GM23338 (cell line): ENCODE measurements at regions not wholly inside any gene's neighbourhood (a gene's known extent, or its start where the extent isn't known, plus 50 kb on each side); places are given as distances from the start of the nearest gene placed in this dataset.

Experiments
- ATAC-seq: fragments of 200-7000 bp; cut with Tn5 transposase; 3 replicates; pipeline ENCODE4 v1.9.1; 2020
- DNase-seq: peaks from one replicate; pipeline ENCODE4 v3.0.0-alpha.2; 2015; ENCODE audit warnings: low spot score
- H2AFZ ChIP-seq: fragments of 200-600 bp; sonication (generic); 2 replicates; pipeline ENCODE4 v1.8.0; 2016; ENCODE audit warnings: antibody characterized with exemption, mild to moderate bottlenecking, moderate library complexity
- H3F3A ChIP-seq: fragments of 200-600 bp; sonication (generic); replicated peaks from 2 replicates; pipeline ENCODE4 v1.8.0; 2017; ENCODE audit warnings: antibody characterized with exemption, mixed run types, low read depth
- H3K27ac ChIP-seq: fragments of 200-600 bp; sonication (generic); 2 replicates; pipeline ENCODE4 v1.6.1; 2016; ENCODE audit warnings: low read depth
- H3K27me3 ChIP-seq: fragments of 200-600 bp; sonication (generic); 2 replicates; pipeline ENCODE4 v1.8.0; 2016; ENCODE audit warnings: mild to moderate bottlenecking, mixed run types, moderate library complexity; ENCODE audit not compliant: insufficient read depth
- H3K36me3 ChIP-seq: fragments of 200-600 bp; sonication (generic); 2 replicates; pipeline ENCODE4 v1.8.0; 2016; ENCODE audit warnings: mild to moderate bottlenecking; ENCODE audit not compliant: insufficient read depth
- H3K4me1 ChIP-seq: fragments of 200-600 bp; sonication (generic); 2 replicates; pipeline ENCODE4 v1.8.0; 2016; ENCODE audit warnings: mild to moderate bottlenecking, moderate library complexity; ENCODE audit not compliant: insufficient read depth
- H3K4me2 ChIP-seq: fragments of 200-600 bp; sonication (generic); 2 replicates; pipeline ENCODE4 v1.7.1; 2017; ENCODE audit warnings: mixed run types
- H3K4me3 ChIP-seq: fragments of 200-600 bp; sonication (generic); 2 replicates; pipeline ENCODE4 v1.6.1; 2016; ENCODE audit warnings: mixed run types
- H3K79me2 ChIP-seq: fragments of 200-600 bp; sonication (generic); replicated peaks from 2 replicates; pipeline ENCODE4 v1.8.0; 2017; ENCODE audit warnings: mild to moderate bottlenecking; ENCODE audit not compliant: insufficient read depth
- H3K9me2 ChIP-seq: fragments of 200-600 bp; sonication (generic); 2 replicates; pipeline ENCODE4 v1.8.0; 2017; ENCODE audit not compliant: insufficient read depth
- H4K20me1 ChIP-seq: fragments of 200-600 bp; sonication (generic); replicated peaks from 2 replicates; pipeline ENCODE4 v1.8.0; 2017; ENCODE audit warnings: mild to moderate bottlenecking; ENCODE audit not compliant: insufficient read depth
- H3K27ac Mint-ChIP-seq: 2 replicates; pipeline ENCODE4 v1.8.0; 2020; ENCODE audit warnings: inconsistent platforms, mild to moderate bottlenecking, moderate library complexity, mixed read lengths
- H3K27me3 Mint-ChIP-seq: 3 replicates; pipeline ENCODE4 v1.8.0; 2022; ENCODE audit warnings: low read depth, mild to moderate bottlenecking, moderate library complexity, mixed read lengths, inconsistent platforms; ENCODE audit not compliant: insufficient read depth, poor library complexity
- H3K36me3 Mint-ChIP-seq: 3 replicates; pipeline ENCODE4 v1.8.0; 2021; ENCODE audit warnings: low read depth, mild to moderate bottlenecking, inconsistent platforms, moderate library complexity, mixed read lengths
- H3K4me1 Mint-ChIP-seq: 3 replicates; pipeline ENCODE4 v1.8.0; 2020; ENCODE audit warnings: mild to moderate bottlenecking, inconsistent platforms, mixed read lengths
- H3K4me3 Mint-ChIP-seq: 3 replicates; pipeline ENCODE4 v1.8.0; 2021; ENCODE audit warnings: moderate library complexity, mild to moderate bottlenecking, inconsistent platforms, mixed read lengths
- H3K9me3 Mint-ChIP-seq: 3 replicates; pipeline ENCODE4 v1.8.0; 2020; ENCODE audit warnings: moderate library complexity, mild to moderate bottlenecking, inconsistent platforms, mixed read lengths
- CREB1 ChIP-seq: fragments of 250-450 bp; sonication (Bioruptor Pico); IDR thresholded peaks from 2 replicates; pipeline ENCODE4 v1.5.0; 2020; ENCODE audit warnings: low read depth, mild to moderate bottlenecking, moderate library complexity
- EZH2 ChIP-seq: fragments of 200-600 bp; sonication (generic); IDR thresholded peaks from one replicate; pipeline ENCODE4 v1.8.0; 2017; ENCODE audit warnings: antibody characterized with exemption, mild to moderate bottlenecking, low read depth; ENCODE audit not compliant: unreplicated experiment
- EZH2phosphoT487 ChIP-seq: fragments of 200-600 bp; sonication (generic); IDR thresholded peaks from one replicate; pipeline ENCODE4 v1.8.1; 2018; ENCODE audit warnings: antibody characterized with exemption; ENCODE audit not compliant: unreplicated experiment
- JUNB ChIP-seq: IDR thresholded peaks from one replicate; pipeline ENCODE4 v1.6.1; 2016; ENCODE audit warnings: antibody characterized with exemption; ENCODE audit not compliant: unreplicated experiment
- NANOG ChIP-seq: IDR thresholded peaks from 2 replicates; pipeline ENCODE4 v1.6.1; 2016; ENCODE audit warnings: antibody characterized with exemption, borderline replicate concordance
- POLR2AphosphoS5 ChIP-seq: IDR thresholded peaks from 2 replicates; pipeline ENCODE4 v1.6.1; 2016; ENCODE audit warnings: antibody characterized with exemption, low read depth
- ZNF114 ChIP-seq: fragments of 250-450 bp; sonication (Bioruptor Pico); IDR thresholded peaks from 2 replicates; pipeline ENCODE4 v1.5.0; 2020; ENCODE audit warnings: mild to moderate bottlenecking, moderate library complexity
- TF ChIP-seq, protein P1 (sequence below): fragments of 250-450 bp; sonication (Bioruptor Pico); IDR thresholded peaks from 2 replicates; pipeline ENCODE4 v1.5.0; 2020; ENCODE audit warnings: mild to moderate bottlenecking, moderate library complexity

DNA sequence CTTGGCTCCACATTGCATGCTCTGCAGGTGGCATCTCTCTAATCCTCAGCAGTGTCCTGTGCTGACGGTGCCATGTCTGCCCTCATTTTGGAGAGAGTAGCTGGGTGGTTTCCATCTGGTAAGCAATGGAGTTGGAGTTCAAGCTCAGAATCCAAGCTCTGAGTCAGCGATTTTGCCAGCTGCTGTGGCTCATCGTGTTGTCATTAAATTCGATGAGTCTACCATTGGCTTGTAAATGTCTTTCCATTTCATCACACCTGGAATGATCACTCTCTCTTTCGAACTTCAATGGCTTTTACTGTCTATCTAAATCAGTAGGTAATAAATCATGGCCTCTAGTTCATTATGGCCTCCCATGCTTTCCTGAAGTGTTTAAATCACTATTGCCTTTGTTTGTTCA, 378.5 kb upstream of the TSHZ2 start:
- Mint-ChIP-seq H3K27ac (no peak overlapping the region; the same call in 1 of the 2 replicates), H3K4me3 (no peak overlapping the region), H3K27me3 (no peaks in the 10 kb centered on the region), H3K36me3 (no peaks in the 10 kb centered on the region), H3K9me3 (no peaks in the 10 kb centered on the region), H3K4me1 (no peaks in the 10 kb centered on the region)
- Histone ChIP-seq H3K4me3 (no peak overlapping the region), H3K36me3 (no peaks in the 10 kb centered on the region), H4K20me1 (no peaks in the 10 kb centered on the region), H3K4me2 (no peak overlapping the region), H3K27me3 (no peaks in the 10 kb centered on the region), H3K9me2 (0 out of 2 replicates have a peak, but pooled peaks cover 7% of the 10 kb centered on the region), H3F3A (no peaks in the 10 kb centered on the region), H3K27ac (no peak overlapping the region), H2AFZ (peak overlapping the region; percentile 47; the same call in 1 of the 2 replicates), H3K79me2 (no peaks in the 10 kb centered on the region), H3K4me1 (no peaks in the 10 kb centered on the region)
- ATAC-seq = no peak
- TF ChIP-seq JUNB (no peak), POLR2AphosphoS5 (no peak)
- no peak for DNase-seq

- H3K27me3 Mint-ChIP-seq = no peaks in the 10 kb centered on the region
- H2AFZ ChIP-seq = no peak overlapping the region
- H3K36me3 ChIP-seq = no peaks in the 10 kb centered on the region
- H3K27ac ChIP-seq = no peak overlapping the region
- no peaks in the 10 kb centered on the region for H3K9me3 Mint-ChIP-seq
- no peak overlapping the region for H3K4me2 ChIP-seq
- H3K9me2 ChIP-seq = 0 out of 2 replicates have a peak, but pooled peaks cover 7% of the 10 kb centered on the region
- no peaks in the 10 kb centered on the region for H3K36me3 Mint-ChIP-seq
- no peak overlapping the region for H3K4me3 Mint-ChIP-seq
- H3K4me1 Mint-ChIP-seq = no peaks in the 10 kb centered on the region
- TF ChIP-seq JUNB = no peak
- TF ChIP-seq EZH2 = no peak
- DNase-seq (no peak), ATAC-seq (no peak)
- no peaks in the 10 kb centered on the region for H3K79me2 ChIP-seq
- no peak overlapping the region for H3K27ac Mint-ChIP-seq
- no peak overlapping the region for H3K4me3 ChIP-seq
- no peaks in the 10 kb centered on the region for H3F3A ChIP-seq
- no peaks in the 10 kb centered on the region for H3K27me3 ChIP-seq
- no peaks in the 10 kb centered on the region for H3K4me1 ChIP-seq
- H4K20me1 ChIP-seq = no peaks in the 10 kb centered on the region
These were observed 379.6 kb upstream of the TSHZ2 start for GRCh38 chr20:52592567-52592966.

GRCh38 chr20:52590100-52590499, 382.1 kb upstream of the TSHZ2 start:
- no peaks in the 10 kb centered on the region for H3K27me3 ChIP-seq
- no peaks in the 10 kb centered on the region for H3K36me3 Mint-ChIP-seq
- H3K79me2 ChIP-seq = no peaks in the 10 kb centered on the region
- H3K27ac ChIP-seq = no peak overlapping the region
- H2AFZ ChIP-seq = no peak overlapping the region
- no peak overlapping the region for H3K4me3 Mint-ChIP-seq
- H3F3A ChIP-seq = no peaks in the 10 kb centered on the region
- no peak overlapping the region for H3K4me2 ChIP-seq
- H3K36me3 ChIP-seq = no peaks in the 10 kb centered on the region
- H3K27ac Mint-ChIP-seq = no peak overlapping the region
- DNase-seq = no peak
- H3K4me1 Mint-ChIP-seq = no peaks in the 10 kb centered on the region
- H4K20me1 ChIP-seq = no peaks in the 10 kb centered on the region
- no peak overlapping the region for H3K4me3 ChIP-seq
- H3K4me1 ChIP-seq = no peaks in the 10 kb centered on the region
- H3K27me3 Mint-ChIP-seq = no peaks in the 10 kb centered on the region
- 0 out of 2 replicates have a peak, but pooled peaks cover 7% of the 10 kb centered on the region for H3K9me2 ChIP-seq
- no peaks in the 10 kb centered on the region; the same call in 2 of the 3 replicates for H3K9me3 Mint-ChIP-seq
- no peak for ATAC-seq
- TF ChIP-seq NANOG = no peak
- TF ChIP-seq EZH2 = no peak
- no peak for TF ChIP-seq ZNF114 (CRISPR knock-in tag)
- no peak for TF ChIP-seq CREB1 (CRISPR knock-in tag)
- TF ChIP-seq EZH2phosphoT487 = no peak
- no peak for TF ChIP-seq POLR2AphosphoS5
- TF ChIP-seq, protein P1, sequence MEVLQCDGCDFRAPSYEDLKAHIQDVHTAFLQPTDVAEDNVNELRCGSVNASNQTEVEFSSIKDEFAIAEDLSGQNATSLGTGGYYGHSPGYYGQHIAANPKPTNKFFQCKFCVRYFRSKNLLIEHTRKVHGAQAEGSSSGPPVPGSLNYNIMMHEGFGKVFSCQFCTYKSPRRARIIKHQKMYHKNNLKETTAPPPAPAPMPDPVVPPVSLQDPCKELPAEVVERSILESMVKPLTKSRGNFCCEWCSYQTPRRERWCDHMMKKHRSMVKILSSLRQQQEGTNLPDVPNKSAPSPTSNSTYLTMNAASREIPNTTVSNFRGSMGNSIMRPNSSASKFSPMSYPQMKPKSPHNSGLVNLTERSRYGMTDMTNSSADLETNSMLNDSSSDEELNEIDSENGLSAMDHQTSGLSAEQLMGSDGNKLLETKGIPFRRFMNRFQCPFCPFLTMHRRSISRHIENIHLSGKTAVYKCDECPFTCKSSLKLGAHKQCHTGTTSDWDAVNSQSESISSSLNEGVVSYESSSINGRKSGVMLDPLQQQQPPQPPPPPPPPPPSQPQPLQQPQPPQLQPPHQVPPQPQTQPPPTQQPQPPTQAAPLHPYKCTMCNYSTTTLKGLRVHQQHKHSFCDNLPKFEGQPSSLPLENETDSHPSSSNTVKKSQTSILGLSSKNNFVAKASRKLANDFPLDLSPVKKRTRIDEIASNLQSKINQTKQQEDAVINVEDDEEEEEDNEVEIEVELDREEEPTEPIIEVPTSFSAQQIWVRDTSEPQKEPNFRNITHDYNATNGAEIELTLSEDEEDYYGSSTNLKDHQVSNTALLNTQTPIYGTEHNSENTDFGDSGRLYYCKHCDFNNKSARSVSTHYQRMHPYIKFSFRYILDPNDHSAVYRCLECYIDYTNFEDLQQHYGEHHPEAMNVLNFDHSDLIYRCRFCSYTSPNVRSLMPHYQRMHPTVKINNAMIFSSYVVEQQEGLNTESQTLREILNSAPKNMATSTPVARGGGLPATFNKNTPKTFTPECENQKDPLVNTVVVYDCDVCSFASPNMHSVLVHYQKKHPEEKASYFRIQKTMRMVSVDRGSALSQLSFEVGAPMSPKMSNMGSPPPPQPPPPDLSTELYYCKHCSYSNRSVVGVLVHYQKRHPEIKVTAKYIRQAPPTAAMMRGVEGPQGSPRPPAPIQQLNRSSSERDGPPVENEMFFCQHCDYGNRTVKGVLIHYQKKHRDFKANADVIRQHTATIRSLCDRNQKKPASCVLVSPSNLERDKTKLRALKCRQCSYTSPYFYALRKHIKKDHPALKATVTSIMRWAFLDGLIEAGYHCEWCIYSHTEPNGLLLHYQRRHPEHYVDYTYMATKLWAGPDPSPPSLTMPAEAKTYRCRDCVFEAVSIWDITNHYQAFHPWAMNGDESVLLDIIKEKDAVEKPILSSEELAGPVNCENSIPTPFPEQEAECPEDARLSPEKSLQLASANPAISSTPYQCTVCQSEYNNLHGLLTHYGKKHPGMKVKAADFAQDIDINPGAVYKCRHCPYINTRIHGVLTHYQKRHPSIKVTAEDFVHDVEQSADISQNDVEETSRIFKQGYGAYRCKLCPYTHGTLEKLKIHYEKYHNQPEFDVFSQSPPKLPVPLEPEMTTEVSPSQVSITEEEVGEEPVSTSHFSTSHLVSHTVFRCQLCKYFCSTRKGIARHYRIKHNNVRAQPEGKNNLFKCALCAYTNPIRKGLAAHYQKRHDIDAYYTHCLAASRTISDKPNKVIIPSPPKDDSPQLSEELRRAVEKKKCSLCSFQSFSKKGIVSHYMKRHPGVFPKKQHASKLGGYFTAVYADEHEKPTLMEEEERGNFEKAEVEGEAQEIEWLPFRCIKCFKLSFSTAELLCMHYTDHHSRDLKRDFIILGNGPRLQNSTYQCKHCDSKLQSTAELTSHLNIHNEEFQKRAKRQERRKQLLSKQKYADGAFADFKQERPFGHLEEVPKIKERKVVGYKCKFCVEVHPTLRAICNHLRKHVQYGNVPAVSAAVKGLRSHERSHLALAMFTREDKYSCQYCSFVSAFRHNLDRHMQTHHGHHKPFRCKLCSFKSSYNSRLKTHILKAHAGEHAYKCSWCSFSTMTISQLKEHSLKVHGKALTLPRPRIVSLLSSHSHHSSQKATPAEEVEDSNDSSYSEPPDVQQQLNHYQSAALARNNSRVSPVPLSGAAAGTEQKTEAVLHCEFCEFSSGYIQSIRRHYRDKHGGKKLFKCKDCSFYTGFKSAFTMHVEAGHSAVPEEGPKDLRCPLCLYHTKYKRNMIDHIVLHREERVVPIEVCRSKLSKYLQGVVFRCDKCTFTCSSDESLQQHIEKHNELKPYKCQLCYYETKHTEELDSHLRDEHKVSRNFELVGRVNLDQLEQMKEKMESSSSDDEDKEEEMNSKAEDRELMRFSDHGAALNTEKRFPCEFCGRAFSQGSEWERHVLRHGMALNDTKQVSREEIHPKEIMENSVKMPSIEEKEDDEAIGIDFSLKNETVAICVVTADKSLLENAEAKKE (CRISPR knock-in tag) = no peak
